ENCODE measurements at regions not wholly inside any gene's neighbourhood (a gene's known extent, or its start where the extent isn't known, plus 50 kb on each side); places are given as distances from the start of the nearest gene placed in this dataset.

DNA sequence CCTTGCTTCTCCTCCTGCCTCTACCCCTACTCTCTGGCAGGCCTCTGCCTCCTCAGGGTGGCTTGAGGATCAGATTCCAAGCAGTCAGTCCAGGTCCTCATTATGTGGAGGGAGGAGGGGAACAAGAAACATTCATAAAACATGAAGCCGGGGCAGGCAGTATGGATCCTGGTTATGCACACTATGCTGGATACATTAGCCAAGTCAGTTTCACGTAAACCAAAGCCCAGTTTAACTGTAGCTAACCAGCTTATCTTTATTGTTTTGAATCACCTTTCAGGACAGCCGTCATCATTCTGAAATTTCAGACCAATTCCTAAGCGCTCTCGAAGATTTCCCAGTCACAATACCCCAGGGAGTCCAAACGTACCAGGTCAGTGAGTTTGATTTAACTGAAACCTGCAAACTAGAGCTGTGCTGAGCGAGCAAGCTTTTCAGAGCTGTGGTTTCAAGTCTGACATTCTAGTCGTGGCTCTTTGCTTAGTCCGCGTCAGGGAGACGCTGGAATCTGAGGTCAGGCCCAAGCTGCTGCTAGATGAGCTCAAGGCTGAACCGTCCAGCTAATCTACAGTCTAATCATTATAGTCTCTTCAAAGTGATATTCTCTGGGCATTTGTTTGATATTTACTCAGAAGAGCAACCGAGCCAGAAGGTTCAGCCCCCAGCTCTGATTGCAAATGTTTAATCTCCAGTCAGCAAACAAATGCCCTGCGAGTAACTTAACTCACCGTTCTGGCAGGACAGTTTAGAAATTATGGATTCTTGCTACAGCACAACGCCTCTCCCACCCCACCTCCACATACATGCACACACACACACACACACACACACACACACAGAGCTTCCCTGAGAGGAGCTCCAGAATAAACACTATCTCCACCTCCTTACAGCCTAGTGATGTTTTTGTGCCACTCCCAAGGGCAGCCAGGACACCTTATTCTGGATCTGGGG lies 63.8 kb upstream of the BZW1 start:
- no peak overlapping the region for H3K4me3 ChIP-seq (ENCODE audit: low read depth, low read length)
- no peak for DNase-seq (ENCODE audit: low read depth)
- TF ChIP-seq MAX (IDR thresholded peaks at IDR 0.05; ENCODE audit: low read depth, low read length): no peak
- TF ChIP-seq POLR2A (IDR thresholded peaks at IDR 0.05; ENCODE audit: extremely low read depth, insufficient read length): no peak
- no peak for TF ChIP-seq MYC (IDR thresholded peaks at IDR 0.05; ENCODE audit: low read depth, low read length)
- TF ChIP-seq, protein P1, sequence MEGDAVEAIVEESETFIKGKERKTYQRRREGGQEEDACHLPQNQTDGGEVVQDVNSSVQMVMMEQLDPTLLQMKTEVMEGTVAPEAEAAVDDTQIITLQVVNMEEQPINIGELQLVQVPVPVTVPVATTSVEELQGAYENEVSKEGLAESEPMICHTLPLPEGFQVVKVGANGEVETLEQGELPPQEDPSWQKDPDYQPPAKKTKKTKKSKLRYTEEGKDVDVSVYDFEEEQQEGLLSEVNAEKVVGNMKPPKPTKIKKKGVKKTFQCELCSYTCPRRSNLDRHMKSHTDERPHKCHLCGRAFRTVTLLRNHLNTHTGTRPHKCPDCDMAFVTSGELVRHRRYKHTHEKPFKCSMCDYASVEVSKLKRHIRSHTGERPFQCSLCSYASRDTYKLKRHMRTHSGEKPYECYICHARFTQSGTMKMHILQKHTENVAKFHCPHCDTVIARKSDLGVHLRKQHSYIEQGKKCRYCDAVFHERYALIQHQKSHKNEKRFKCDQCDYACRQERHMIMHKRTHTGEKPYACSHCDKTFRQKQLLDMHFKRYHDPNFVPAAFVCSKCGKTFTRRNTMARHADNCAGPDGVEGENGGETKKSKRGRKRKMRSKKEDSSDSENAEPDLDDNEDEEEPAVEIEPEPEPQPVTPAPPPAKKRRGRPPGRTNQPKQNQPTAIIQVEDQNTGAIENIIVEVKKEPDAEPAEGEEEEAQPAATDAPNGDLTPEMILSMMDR (IDR thresholded peaks at IDR 0.05; ENCODE audit: low read depth, low read length): no peak

DNA sequence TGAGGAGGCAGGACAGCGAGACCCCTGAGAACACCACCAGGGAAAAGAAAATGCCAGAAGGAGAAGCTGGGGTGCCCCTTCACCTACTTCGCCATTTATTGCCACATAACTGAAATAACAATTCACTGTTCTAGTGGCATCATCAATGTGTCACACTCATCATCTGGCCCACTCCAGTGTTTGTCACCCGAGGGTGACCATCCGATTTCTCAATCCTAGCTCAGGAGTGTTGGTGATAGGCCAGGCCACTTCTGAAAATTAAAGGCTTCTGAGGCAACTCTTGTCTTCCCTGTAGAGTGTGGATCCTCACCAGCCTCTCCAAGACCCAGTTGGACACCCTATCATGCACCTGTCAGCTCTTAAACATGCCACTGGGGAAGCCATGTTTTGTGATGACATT lies 62.9 kb upstream of the BZW1 start:
- DNase-seq (ENCODE audit: low read depth): peak; percentile 18
- TF ChIP-seq MAX (IDR thresholded peaks at IDR 0.05; ENCODE audit: low read depth, low read length) (no peak), POLR2A (IDR thresholded peaks at IDR 0.05; ENCODE audit: extremely low read depth, insufficient read length) (no peak), MYC (IDR thresholded peaks at IDR 0.05; ENCODE audit: low read depth, low read length) (no peak)
- TF ChIP-seq, protein P1 (IDR thresholded peaks at IDR 0.05; ENCODE audit: low read depth, low read length): no peak
- no peak overlapping the region for H3K4me3 ChIP-seq (ENCODE audit: low read depth, low read length)

GRCh38 chr2:200749631-200750322 lies 61.9 kb upstream of the BZW1 start:
- TF ChIP-seq POLR2A (IDR thresholded peaks at IDR 0.05; ENCODE audit: extremely low read depth, insufficient read length) (no peak), MYC (IDR thresholded peaks at IDR 0.05; ENCODE audit: low read depth, low read length) (no peak), MAX (IDR thresholded peaks at IDR 0.05; ENCODE audit: low read depth, low read length) (no peak)
- TF ChIP-seq, protein P1 (IDR thresholded peaks at IDR 0.05; ENCODE audit: low read depth, low read length): no peak
- DNase-seq (ENCODE audit: low read depth): peak; percentile 22
- H3K4me3 ChIP-seq (ENCODE audit: low read depth, low read length): no peak overlapping the region

DNA sequence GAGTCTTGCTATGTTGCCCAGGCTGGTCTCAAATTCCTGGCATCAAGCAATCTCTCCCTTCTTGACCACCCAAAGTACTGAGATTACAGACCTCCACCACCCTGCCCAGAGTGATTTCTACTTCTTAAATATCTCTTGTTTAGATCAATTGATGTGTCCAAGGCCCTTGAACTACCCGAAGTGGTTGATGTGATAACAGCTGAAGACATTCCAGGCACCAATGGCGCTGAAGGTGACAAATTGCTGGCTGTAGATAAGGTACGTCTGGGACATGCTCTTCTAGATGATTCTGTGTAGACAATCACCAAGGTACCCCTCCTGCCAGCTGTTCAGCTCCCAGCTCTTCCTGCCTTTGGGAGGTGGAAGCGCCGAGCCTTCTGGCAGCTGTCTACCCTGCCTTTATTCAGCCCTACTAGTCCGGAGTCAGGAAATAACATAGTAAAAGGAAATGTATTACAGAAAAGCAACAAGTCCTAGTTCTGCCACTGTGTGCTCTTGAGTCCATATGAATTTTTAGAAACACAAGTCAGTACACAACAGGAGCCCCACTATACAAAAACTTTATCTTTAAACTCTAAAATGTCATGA lies 61.3 kb upstream of the BZW1 start:
- H3K4me3 ChIP-seq (ENCODE audit: low read depth, low read length): no peak overlapping the region
- TF ChIP-seq POLR2A (IDR thresholded peaks at IDR 0.05; ENCODE audit: extremely low read depth, insufficient read length): no peak
- TF ChIP-seq, protein P1 (IDR thresholded peaks at IDR 0.05; ENCODE audit: low read depth, low read length): no peak
- no peak for TF ChIP-seq MYC (IDR thresholded peaks at IDR 0.05; ENCODE audit: low read depth, low read length)
- no peak for TF ChIP-seq MAX (IDR thresholded peaks at IDR 0.05; ENCODE audit: low read depth, low read length)
- DNase-seq (ENCODE audit: low read depth): no peak

- DNase-seq (ENCODE audit: low read depth): no peak
- TF ChIP-seq MAX (IDR thresholded peaks at IDR 0.05; ENCODE audit: low read depth, low read length): no peak
- TF ChIP-seq, protein P1 (IDR thresholded peaks at IDR 0.05; ENCODE audit: low read depth, low read length): no peak
- no peak for TF ChIP-seq POLR2A (IDR thresholded peaks at IDR 0.05; ENCODE audit: extremely low read depth, insufficient read length)
- TF ChIP-seq MYC (IDR thresholded peaks at IDR 0.05; ENCODE audit: low read depth, low read length): no peak
- no peak overlapping the region for H3K4me3 ChIP-seq (ENCODE audit: low read depth, low read length)
Observed at GRCh38 chr2:200751786-200752185, 59.9 kb upstream of the BZW1 start.

Data from NB4 (cell line).